ENCODE measurements at regions not wholly inside any gene's neighbourhood (a gene's known extent, or its start where the extent isn't known, plus 50 kb on each side); places are given as distances from the start of the nearest gene placed in this dataset.

DNA sequence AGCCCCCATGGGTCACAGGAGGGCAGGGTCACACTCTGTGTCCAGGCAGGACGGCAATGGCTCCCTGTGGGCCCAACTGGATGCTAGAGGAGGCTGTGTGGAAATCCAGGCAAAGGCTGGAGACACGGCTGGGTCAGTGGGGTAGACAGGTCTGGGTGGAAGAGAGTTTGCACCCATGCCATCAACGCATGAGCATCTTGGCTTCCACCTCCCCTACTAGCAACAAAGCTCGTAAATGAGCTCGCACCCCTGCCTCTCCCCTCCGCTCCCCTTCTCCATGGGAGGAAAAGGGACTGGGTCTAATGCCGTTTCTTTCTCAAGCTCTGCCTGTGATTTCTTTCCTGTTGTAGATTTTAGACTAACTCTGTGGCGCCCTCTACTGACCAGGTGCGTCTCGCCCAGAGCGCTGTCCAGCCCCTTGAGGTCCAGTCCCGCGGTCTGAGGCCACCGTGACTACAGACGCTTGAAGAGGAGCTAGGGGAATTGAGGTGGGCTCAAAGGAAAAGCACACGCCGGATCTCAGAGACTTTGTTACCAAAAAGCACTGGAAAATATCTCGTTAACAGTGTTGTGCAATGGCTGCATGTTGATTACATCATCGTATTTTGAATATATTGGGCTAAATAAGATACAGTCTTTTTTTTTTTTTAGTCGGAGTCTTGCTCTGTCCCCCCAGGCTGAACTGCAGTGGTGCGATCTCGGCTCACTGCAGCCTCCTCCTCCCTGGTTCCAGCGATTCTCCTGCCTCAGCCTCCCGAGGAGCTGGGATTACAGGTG lies 50.7 kb upstream of the USP29 start:
- TF ChIP-seq CTCF (IDR thresholded peaks at IDR 0.05; ENCODE audit: borderline replicate concordance, extremely low read depth, low read length, poor library complexity, severe bottlenecking) (peak; percentile 67), EZH2 (IDR thresholded peaks at IDR 0.05; ENCODE audit: borderline replicate concordance, low read depth, low read length, severe bottlenecking) (no peak)
